ENCODE measurements at regions not wholly inside any gene's neighbourhood (a gene's known extent, or its start where the extent isn't known, plus 50 kb on each side); places are given as distances from the start of the nearest gene placed in this dataset.
"Not testable (repeated sequence)": the region's sequence is repeated elsewhere in the genome, so short reads cannot be mapped to it uniquely, and the experiment has no call there.

GRCh38 chr5:91315701-91316100, 67.4 kb downstream of the ARRDC3 start:
- no peak for FAIRE-seq

- FAIRE-seq = no peak
These were observed 69.1 kb downstream of the ARRDC3 start for GRCh38 chr5:91313757-91314673.

DNA sequence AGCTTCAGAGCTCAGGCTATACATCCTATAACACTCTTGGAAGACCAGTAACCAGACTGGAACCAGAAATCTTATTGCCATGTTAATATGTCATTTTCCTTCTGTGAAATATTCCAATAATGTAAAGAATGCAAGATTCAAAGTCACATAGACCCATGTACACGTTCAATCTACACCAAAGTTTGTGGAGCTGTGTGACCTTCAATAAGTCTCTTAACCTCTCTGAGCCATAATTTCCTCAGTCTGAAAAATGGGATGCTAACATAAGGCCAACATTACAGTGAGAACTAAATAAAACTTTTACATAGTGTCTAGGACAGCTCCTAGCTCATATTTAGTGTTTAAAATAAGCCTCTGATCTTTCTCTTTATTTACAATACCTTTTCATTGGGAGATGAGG, 70.4 kb downstream of the ARRDC3 start:
- FAIRE-seq = no peak

GRCh38 chr5:91311697-91312501, 71.2 kb downstream of the ARRDC3 start:
- FAIRE-seq = no peak

- no peak for FAIRE-seq
These were observed 71.9 kb downstream of the ARRDC3 start for GRCh38 chr5:91311168-91311696.

DNA sequence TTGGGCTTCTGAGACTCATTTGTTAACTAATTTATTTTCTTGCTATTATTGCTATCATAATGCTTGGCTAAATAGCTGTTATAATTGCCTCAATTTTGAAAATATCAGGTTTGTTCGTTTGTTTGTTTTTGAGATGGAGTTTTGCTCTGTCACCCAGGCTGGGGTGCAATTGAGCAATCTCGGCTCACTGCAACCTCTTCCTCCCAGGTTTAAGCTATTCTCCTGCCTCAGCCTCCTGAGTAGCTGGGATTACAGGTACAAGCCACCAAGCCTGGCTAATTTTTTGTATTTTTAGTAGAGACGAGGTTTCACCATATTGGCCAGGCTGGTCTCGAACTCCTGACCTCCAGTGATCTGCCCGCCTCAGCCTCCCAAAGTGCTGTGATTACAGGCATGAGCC, 75.0 kb downstream of the ARRDC3 start:
- not testable (repeated sequence) for FAIRE-seq

DNA sequence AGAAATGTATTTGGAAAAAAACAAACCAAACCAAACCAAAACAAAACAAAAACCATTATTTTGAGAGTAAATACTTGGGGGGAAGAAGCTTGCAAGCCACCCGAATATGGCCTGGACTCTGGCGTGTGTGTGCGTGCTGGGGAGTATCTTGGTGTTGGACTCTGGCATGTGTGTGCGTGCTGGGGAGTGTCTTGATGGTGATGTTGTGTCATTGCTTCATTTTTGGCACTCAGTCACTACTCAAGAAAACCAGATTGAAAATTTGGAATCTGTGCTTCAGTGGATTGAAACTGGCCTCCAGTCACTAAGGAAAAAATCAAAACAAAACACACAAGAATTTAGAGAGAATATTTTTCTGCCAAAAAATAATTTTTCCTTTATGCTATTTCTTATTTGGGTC, 76.1 kb downstream of the ARRDC3 start:
- no peak for FAIRE-seq

- no peak for FAIRE-seq
These were observed 76.6 kb downstream of the ARRDC3 start for GRCh38 chr5:91306497-91306896.

DNA sequence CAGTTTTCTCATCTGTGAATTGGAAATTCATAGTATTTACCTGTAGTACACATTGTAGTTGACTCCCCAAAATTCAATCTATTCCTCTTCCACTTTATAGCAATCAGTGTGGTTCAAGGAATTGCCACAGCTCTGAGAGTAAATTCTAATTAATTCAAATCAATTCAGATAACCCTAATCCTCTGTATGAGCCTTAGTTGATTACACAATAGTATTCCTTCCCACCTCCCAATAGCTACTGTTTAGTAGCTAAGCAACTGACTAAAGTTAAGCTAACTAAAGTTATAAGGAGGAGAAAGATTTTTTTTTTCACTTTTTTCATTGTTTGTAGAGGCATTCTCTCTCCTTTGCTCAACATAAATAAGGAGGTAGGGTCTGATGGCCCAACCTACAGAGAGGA, 77.5 kb downstream of the ARRDC3 start:
- no peak for FAIRE-seq

- FAIRE-seq = not testable (repeated sequence)
These were observed 79.1 kb downstream of the ARRDC3 start for GRCh38 chr5:91304015-91304414.

- no peak for FAIRE-seq
These were observed 80.2 kb downstream of the ARRDC3 start for GRCh38 chr5:91302958-91303357.

DNA sequence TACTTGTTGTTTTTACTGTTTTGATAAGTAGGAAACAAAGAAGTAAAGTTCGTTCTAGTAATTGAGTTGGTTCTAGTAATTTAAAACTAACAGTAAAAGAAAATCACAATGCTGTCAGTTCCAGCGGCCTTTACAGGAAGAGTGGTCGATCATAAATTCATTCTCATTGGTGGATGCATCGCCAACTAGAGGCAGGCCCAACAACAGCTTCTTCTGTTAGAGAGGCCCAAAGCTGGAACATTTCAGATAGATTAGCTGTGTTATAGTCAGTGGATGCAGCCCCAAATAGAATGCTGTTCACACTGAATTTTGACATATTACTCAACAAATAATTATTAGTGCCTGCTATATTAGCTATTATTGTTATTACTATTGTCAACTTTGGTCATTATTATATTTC, 80.8 kb downstream of the ARRDC3 start:
- no peak for FAIRE-seq

GRCh38 chr5:91301106-91301846, 81.8 kb downstream of the ARRDC3 start:
- FAIRE-seq = no peak

DNA sequence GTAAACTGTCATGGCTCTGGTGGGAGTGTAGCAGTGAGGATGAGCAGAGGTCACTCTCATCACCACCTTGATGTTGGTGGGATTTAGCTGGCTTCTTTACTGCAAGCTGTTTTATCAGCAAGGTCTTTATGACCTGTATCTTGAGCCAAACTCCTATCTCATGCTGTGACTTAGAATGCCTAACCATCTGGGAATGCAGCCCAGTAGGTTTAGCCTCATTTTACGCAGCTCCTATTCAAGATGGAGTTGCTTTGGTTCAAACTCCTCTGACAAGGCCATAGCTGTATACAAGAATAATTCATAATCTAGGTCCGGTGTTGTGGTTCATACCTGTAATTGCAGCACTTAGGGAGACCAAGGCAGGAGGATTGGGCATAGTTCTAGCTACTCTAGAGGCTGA, 85.1 kb downstream of the ARRDC3 start:
- FAIRE-seq = no peak

DNA sequence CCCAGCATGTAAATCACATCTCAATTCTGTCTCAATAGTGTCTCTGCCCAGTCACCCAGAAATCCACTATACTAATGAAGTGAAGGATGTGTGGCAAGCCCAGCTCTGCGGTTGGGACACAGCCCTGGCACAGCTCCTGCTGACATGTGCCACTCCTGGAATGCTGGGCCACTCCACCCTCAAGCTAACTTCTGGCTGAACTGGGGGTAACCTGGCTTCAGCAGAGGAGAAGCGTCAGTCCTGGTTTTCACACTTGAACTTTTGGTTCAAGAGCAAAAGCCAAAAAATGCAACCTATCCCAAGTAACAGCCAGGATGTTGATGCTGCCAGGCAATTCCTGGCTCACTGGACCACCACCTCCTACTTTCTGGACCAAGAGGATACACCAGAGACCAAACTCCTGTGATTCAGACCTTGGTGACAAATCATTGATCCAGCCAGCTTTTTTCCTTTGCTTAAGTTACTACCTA, 86.4 kb downstream of the ARRDC3 start:
- FAIRE-seq = no peak

DNA sequence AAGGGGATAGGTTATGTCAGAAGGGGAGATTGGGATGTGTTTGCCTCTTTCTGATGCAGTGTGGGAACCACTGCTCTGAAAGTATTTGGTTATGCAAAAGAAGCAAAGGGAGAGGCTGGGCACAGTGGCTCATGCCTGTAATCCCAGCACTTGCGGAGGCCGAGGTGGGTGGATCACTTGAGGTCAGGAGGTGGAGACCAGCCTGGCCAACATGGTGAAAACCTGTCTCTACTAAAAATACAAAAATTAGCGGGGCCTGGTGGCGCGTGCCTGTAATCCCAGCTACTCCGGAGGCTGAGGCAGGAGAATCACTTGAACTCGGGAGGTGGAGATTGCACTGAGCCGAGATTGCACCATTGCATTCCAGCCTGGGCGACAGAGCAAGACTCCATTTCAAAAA, 87.0 kb downstream of the ARRDC3 start:
- FAIRE-seq = not testable (repeated sequence)

DNA sequence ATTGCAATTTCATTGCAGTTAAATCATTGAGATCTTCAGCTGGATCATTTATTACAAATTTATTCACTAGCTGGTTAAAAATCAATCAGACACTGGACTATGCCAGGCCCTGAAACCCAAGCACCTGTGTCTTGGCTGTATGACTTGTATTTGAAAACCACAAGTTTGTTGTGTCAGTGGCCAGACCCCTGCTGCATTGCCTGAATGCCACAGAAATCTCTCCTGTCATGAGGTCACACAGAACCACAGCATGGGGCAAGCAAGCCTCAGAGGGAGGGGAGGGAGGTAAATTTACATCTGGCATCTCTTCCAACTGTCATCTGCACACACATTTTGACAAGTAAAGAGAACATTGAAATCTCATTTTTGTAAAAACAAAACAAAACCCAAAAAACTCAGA, 90.0 kb downstream of the ARRDC3 start:
- no peak for FAIRE-seq

GRCh38 chr5:91291628-91292569, 91.2 kb downstream of the ARRDC3 start:
- no peak for FAIRE-seq

DNA sequence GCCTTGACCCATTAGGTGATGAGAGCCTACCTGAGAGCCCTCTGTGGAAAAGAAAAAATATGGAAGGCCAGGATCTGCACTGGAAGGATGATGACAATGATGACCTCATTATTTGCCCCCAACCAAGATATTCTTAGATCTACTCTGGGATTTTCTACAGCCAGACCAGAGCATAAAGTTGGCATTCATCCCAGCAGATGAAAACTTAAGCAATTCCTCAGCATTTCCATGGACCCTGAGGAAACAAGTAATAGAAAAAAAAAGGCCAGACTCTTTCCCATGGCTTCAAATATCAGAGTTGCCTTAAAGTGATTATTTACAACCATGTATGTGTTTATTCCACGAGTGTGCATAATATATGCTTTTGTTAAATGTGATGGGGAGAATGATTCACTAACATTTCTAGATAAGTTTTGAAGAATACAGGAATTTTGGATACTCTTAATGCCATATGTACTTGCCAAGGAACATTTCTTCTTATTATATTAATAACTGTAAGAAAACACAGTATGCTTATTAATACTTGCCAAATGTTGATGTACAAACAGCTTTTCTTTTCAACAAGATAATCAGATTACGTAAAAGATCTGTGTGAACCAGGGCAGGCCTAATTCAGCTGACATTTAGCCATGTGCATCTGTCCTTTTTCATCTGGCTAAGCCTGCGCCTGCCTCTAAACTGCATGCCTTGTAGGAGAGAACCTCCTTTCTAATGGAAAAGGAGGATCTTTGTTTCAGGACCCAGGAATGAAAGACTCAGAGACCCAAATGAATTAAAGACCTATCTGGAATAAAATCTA, 94.8 kb downstream of the ARRDC3 start:
- FAIRE-seq = no peak

- FAIRE-seq = not testable (repeated sequence)
These were observed 98.1 kb downstream of the ARRDC3 start for GRCh38 chr5:91285062-91285461.

GRCh38 chr5:91283899-91284298, 99.2 kb downstream of the ARRDC3 start:
- no peak for FAIRE-seq

Measured in G401.6 (cell line).